GM12878 (cell line): ENCODE measurements at regions not wholly inside any gene's neighbourhood (a gene's known extent, or its start where the extent isn't known, plus 50 kb on each side); places are given as distances from the start of the nearest gene placed in this dataset.

Experiments
- ATAC-seq: fragments of 200-7000 bp; cut with Tn5 transposase; 3 replicates; pipeline ENCODE4 v1.9.1; 2020; ENCODE audit warnings: mild to moderate bottlenecking, moderate library complexity
- BruUV-seq: library from RNA; stranded (reverse); fragments of 400-500 nt; replicated peaks from 2 replicates; lab custom pipeline; 2021; lab: Mats Ljungman, UMichigan
- CTCF ChIA-PET: fragments of 300-600 bp; sonication (Branson Sonifier 250); formaldehyde crosslinking; extraction: SDS; loops from one replicate; lab custom pipeline; 2021; ENCODE audit warnings: inconsistent platforms; lab: Yijun Ruan, JAX
- POLR2A ChIA-PET: fragments of 350-600 bp; formaldehyde crosslinking; extraction: SDS; loops from one replicate; lab custom pipeline; 2021; ENCODE audit warnings: inconsistent platforms; lab: Charles Lee
- RAD21 ChIA-PET: fragments of 300-600 bp; sonication (Branson Sonifier 250); formaldehyde crosslinking; loops from one replicate; lab custom pipeline; 2023; ENCODE audit warnings: antibody characterized with exemption; ENCODE audit not compliant: unreplicated experiment; lab: Charles Lee
- SMC1A ChIA-PET: fragments of 300-600 bp; sonication (Branson Sonifier 250); formaldehyde crosslinking; loops from one replicate; lab custom pipeline; 2023; ENCODE audit not compliant: unreplicated experiment, uncharacterized antibody; lab: Charles Lee
- DNase-seq: peaks from one replicate; pipeline ENCODE4 v3.0.0-alpha.2; 2011; ENCODE audit warnings: low read depth, low spot score
- FAIRE-seq: peaks from 3 replicates; lab custom pipeline; 2011; peaks lifted over from hg19 to GRCh38; lab: Jason Lieb, UNC
- H2AFZ ChIP-seq: 2 replicates; pipeline ENCODE4 v1.6.0; 2011; ENCODE audit warnings: low read depth, low read length, control low read depth; ENCODE audit not compliant: control insufficient read depth
- H3K27ac ChIP-seq: 2 replicates; pipeline ENCODE4 v1.5.1; 2011; ENCODE audit warnings: control low read depth; ENCODE audit not compliant: control insufficient read depth, insufficient read depth
- H3K27me3 ChIP-seq, 2 experiments: replicated peaks in 1 of 2; 2 replicates each; pipeline versions ENCODE4 v1.6.0 to v1.6.1; 2011; ENCODE audit warnings: low read length in 1 of 2; ENCODE audit not compliant: control insufficient read depth in 2 of 2, insufficient read depth in 2 of 2
- H3K36me3 ChIP-seq, 2 experiments: 2 replicates each; pipeline ENCODE4 v1.5.1; 2011; ENCODE audit warnings: low read length in 1 of 2; ENCODE audit not compliant: control insufficient read depth in 2 of 2, insufficient read depth in 2 of 2
- H3K4me1 ChIP-seq: 2 replicates; pipeline ENCODE4 v1.6.1; 2011; ENCODE audit warnings: mild to moderate bottlenecking, low read length, moderate library complexity, mixed read lengths; ENCODE audit not compliant: control insufficient read depth, insufficient read depth
- H3K4me2 ChIP-seq: 2 replicates; pipeline ENCODE4 v1.6.0; 2011; ENCODE audit warnings: control low read depth; ENCODE audit not compliant: control insufficient read depth, insufficient read depth
- H3K4me3 ChIP-seq: fragments of 200-600 bp; sonication (generic); 2 replicates; pipeline ENCODE4 v1.5.1; 2016
- H3K79me2 ChIP-seq: 2 replicates; pipeline ENCODE4 v1.6.0; 2011; ENCODE audit warnings: low read length; ENCODE audit not compliant: control insufficient read depth, insufficient read depth
- H3K9ac ChIP-seq: 2 replicates; pipeline ENCODE4 v1.8.0; 2011; ENCODE audit warnings: low read length, control low read depth, mixed read lengths; ENCODE audit not compliant: control insufficient read depth, insufficient read depth
- H3K9me3 ChIP-seq: replicated peaks from 3 replicates; pipeline ENCODE4 v1.5.1; 2011; ENCODE audit warnings: mild to moderate bottlenecking, low read length; ENCODE audit not compliant: control insufficient read depth, insufficient read depth
- H4K20me1 ChIP-seq: 2 replicates; pipeline ENCODE4 v1.6.0; 2011; ENCODE audit not compliant: control insufficient read depth, insufficient read depth
- BCL3 ChIP-seq: IDR thresholded peaks from 2 replicates; pipeline ENCODE4 v1.6.1; 2011; ENCODE audit warnings: borderline replicate concordance, low read depth, mild to moderate bottlenecking, moderate library complexity, low read length; ENCODE audit not compliant: insufficient read depth, poor library complexity, severe bottlenecking
- CREM ChIP-seq: IDR thresholded peaks from 2 replicates; pipeline ENCODE4 v1.6.1; 2014; ENCODE audit warnings: antibody characterized with exemption, low read depth
- E2F8 ChIP-seq: fragments of 450-650 bp; IDR thresholded peaks from 2 replicates; pipeline ENCODE4 v1.6.1; 2018; ENCODE audit warnings: mild to moderate bottlenecking, low read depth, moderate library complexity; ENCODE audit not compliant: partially characterized antibody
- EGR1 ChIP-seq, 2 experiments: IDR thresholded peaks; 1 replicate in 1 of 2; 2 replicates in 1 of 2; pipeline ENCODE4 v1.6.1; 2011 to 2012; ENCODE audit warnings: low read depth in 2 of 2, low read length in 2 of 2, borderline replicate concordance in 1 of 2, mild to moderate bottlenecking in 1 of 2, moderate library complexity in 1 of 2
- ZNF217 ChIP-seq: fragments of 450-650 bp; IDR thresholded peaks from 2 replicates; pipeline ENCODE4 v1.6.1; 2017; ENCODE audit warnings: antibody characterized with exemption, mild to moderate bottlenecking
- WGBS: methylation state at CpG from one replicate; pipeline ENCODE4 v1.1.6; 2016; ENCODE audit warnings: low lambda C conversion rate; ENCODE audit not compliant: insufficient replicate concordance, insufficient coverage; ENCODE audit errors: missing lambda C conversion rate; 5-methylcytosine and 5-hydroxymethylcytosine counted together
- in situ Hi-C: fragments of 300-500 bp; cut with MboI; formaldehyde crosslinking; loops from 9 replicates; pipeline ENCODE4 v1.14.3; 2018; ENCODE audit warnings: mixed read lengths
- intact Hi-C: fragments of 100-400 bp; cut with micrococcal nuclease; formaldehyde crosslinking; loops from one replicate; pipeline ENCODE4 v1.14.2; 2022; ENCODE audit not compliant: unreplicated experiment

- no peak for ATAC-seq
- H3K36me3 ChIP-seq, result no peaks in the 10 kb centered on the region
- no peaks in the 10 kb centered on the region for H3K79me2 ChIP-seq
- SMC1A ChIA-PET, result no interaction called here
- H4K20me1 ChIP-seq, result no peaks in the 10 kb centered on the region
- no peaks in the 10 kb centered on the region for H3K9me3 ChIP-seq
- 0% methylated on average over 1 of the region's 1 CpG for WGBS
- TF ChIP-seq EGR1 (IDR thresholded peaks at IDR 0.05; ENCODE audit: borderline replicate concordance in 1 of 2, low read depth in 2 of 2, low read length in 2 of 2) (no peak), CREM (no peak), E2F8 (no peak), BCL3 (no peak), ZNF217 (no peak)
- H3K4me3 ChIP-seq, result no peak overlapping the region
- in situ Hi-C loops (no loop called here), intact Hi-C loops (no loop called here)
- H2AFZ ChIP-seq, result no peak overlapping the region
- POLR2A ChIA-PET, result no interaction called here
- H3K9ac ChIP-seq, result no peak overlapping the region
- RAD21 ChIA-PET, result no interaction called here
- H3K4me1 ChIP-seq, result no peaks in the 10 kb centered on the region
- FAIRE-seq, result no peak
- CTCF ChIA-PET, result no interaction called here
- H3K4me2 ChIP-seq, result no peak overlapping the region
- no peaks in the 10 kb centered on the region for H3K27me3 ChIP-seq
- no TSS peak for BruUV-seq
- H3K27ac ChIP-seq, result no peak overlapping the region
- no peak for DNase-seq
Measured at GRCh38 chr12:29908157-29908556, 124.4 kb upstream of the TMTC1 start.
